NCI-H146 (cell line): ENCODE measurements at regions not wholly inside any gene's neighbourhood (a gene's known extent, or its start where the extent isn't known, plus 50 kb on each side); places are given as distances from the start of the nearest gene placed in this dataset.
"Not testable (repeated sequence)": the region's sequence is repeated elsewhere in the genome, so short reads cannot be mapped to it uniquely, and the experiment has no call there.

ENCODE experiments used
- DNase-seq: peaks from one replicate; lab custom pipeline; 2025; lab: John Stamatoyannopoulos, UW

- DNase-seq = no peak
These were observed 876.8 kb upstream of the WWC1 start for GRCh38 chr5:167414611-167415010.

GRCh38 chr5:167415779-167416746 is 875.4 kb upstream of the WWC1 start:
- DNase-seq = no peak

GRCh38 chr5:167417662-167418061 is 873.8 kb upstream of the WWC1 start:
- DNase-seq = no peak

GRCh38 chr5:167425161-167425560 is 866.3 kb upstream of the WWC1 start:
- no peak for DNase-seq

GRCh38 chr5:167426501-167426900 is 864.9 kb upstream of the WWC1 start:
- no peak for DNase-seq

- not testable (repeated sequence) for DNase-seq
These were observed 863.8 kb upstream of the WWC1 start for GRCh38 chr5:167427641-167428040.

- no peak for DNase-seq
These were observed 850.6 kb upstream of the WWC1 start for GRCh38 chr5:167440846-167441245.

- DNase-seq = no peak
These were observed 848.5 kb upstream of the WWC1 start for GRCh38 chr5:167442922-167443321.

- DNase-seq = no peak
These were observed 843.7 kb upstream of the WWC1 start for GRCh38 chr5:167447466-167448375.

GRCh38 chr5:167448376-167448775 is 843.1 kb upstream of the WWC1 start:
- DNase-seq = no peak

GRCh38 chr5:167451076-167451475 is 840.4 kb upstream of the WWC1 start:
- DNase-seq = no peak

GRCh38 chr5:167452136-167452535 is 839.3 kb upstream of the WWC1 start:
- no peak for DNase-seq

GRCh38 chr5:167453246-167454030 is 838.0 kb upstream of the WWC1 start:
- DNase-seq = no peak

- DNase-seq = no peak
These were observed 833.0 kb upstream of the WWC1 start for GRCh38 chr5:167458412-167458811.

- DNase-seq = no peak
These were observed 830.9 kb upstream of the WWC1 start for GRCh38 chr5:167460449-167461020.

- no peak for DNase-seq
These were observed 827.5 kb upstream of the WWC1 start for GRCh38 chr5:167463939-167464338.

GRCh38 chr5:167466992-167467391 is 824.5 kb upstream of the WWC1 start:
- DNase-seq = no peak

GRCh38 chr5:167472566-167473108 is 818.8 kb upstream of the WWC1 start:
- DNase-seq = no peak

GRCh38 chr5:167478188-167478587 is 813.3 kb upstream of the WWC1 start:
- DNase-seq = no peak

- no peak for DNase-seq
These were observed 811.7 kb upstream of the WWC1 start for GRCh38 chr5:167479779-167480178.

- no peak for DNase-seq
These were observed 810.1 kb upstream of the WWC1 start for GRCh38 chr5:167481345-167481744.
